Suppressor macrophage treated with lipopolysaccharide for 1 hour (primary cell): ENCODE measurements at regions not wholly inside any gene's neighbourhood (a gene's known extent, or its start where the extent isn't known, plus 50 kb on each side); places are given as distances from the start of the nearest gene placed in this dataset.
"Not testable (repeated sequence)": the region's sequence is repeated elsewhere in the genome, so short reads cannot be mapped to it uniquely, and the experiment has no call there.

Source experiments
- DNase-seq, 3 donors: peaks; one replicate each; pipeline ENCODE4 v3.0.0-alpha.2; 2020 to 2022

- DNase-seq, result no peak
Measured at GRCh38 chr12:126212824-126213223, 1147.6 kb downstream of the AACS start.

DNA sequence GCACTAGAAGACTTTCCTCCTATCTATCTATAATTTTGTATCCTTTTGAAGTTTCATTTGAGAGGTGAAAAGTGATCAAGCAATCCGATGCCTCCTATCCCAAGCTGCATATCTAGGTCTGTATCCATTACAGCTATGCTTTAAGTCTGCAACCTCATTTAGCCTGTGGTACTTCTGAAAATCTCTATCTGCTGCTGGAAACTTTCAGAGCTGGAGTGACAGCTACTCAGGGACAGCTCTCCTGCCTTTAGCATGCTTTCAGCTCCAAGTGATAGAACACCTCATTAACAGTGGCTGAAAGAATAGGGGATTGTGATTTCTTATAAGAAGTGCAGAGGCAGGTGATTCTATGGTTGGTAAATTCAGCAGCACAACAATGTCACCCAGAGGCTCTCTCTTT lies 1153.5 kb downstream of the AACS start:
- DNase-seq, result no peak

- DNase-seq, result no peak
Measured at GRCh38 chr12:126219139-126219538, 1153.9 kb downstream of the AACS start.

GRCh38 chr12:126219654-126220279 lies 1154.5 kb downstream of the AACS start:
- DNase-seq, result no peak

DNA sequence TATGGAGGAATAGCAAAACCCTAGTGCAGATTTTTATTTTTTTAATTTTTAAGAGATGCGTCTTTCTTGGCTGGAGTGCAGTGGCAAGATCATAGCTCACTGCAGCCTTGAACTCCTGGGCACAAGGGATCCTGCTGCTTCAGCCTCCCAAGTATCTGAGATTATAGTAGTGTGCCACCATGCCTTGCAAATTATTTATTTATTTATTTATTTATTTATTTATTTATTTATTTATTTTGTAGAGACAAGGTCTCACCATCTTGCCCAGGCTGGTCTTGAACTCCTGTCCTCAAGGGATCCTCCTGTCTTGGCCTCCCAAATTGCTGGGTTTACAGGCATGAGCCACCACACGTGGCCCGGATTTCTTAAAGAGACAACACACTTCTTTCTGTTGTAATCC lies 1158.8 kb downstream of the AACS start:
- no peak for DNase-seq

GRCh38 chr12:126228936-126229335 lies 1163.7 kb downstream of the AACS start:
- no peak for DNase-seq

DNA sequence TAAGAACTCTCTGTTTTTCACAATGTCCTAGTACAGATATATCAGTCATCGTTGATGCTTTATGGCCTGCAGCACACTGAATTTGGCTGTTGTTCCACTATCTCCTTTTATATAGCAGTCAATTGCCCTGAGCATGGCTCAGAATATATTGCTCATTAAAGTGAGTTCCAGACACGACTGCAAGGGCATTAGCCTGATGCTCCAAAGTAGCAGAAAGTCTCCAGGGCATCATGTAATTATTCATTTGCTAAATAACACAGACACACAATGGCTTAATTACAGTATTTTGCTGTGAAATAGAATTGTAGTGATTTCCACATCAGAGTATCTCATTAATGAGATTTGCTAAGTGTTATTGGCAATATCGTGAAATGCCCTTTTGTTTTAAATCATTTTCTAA lies 1167.5 kb downstream of the AACS start:
- no peak for DNase-seq

DNA sequence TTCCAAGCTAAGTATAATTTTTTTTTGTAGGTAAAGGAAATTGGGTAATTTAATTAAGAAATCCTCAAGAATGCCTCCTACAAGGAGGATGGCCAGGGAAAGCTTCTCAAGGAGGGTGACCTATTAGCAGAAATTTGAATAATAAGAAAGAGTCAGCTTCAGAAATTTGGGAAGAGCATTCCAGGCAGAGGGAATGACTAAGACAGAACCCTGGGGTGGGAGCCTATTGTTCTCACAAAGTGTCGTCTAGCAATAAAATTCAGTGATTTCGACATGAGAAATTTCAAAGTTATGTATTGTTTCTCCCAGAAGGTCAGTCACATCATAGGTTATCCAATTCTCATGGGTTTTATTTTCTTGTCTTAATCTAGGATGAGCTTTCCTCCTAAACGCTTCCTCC lies 1168.4 kb downstream of the AACS start:
- no peak for DNase-seq

DNA sequence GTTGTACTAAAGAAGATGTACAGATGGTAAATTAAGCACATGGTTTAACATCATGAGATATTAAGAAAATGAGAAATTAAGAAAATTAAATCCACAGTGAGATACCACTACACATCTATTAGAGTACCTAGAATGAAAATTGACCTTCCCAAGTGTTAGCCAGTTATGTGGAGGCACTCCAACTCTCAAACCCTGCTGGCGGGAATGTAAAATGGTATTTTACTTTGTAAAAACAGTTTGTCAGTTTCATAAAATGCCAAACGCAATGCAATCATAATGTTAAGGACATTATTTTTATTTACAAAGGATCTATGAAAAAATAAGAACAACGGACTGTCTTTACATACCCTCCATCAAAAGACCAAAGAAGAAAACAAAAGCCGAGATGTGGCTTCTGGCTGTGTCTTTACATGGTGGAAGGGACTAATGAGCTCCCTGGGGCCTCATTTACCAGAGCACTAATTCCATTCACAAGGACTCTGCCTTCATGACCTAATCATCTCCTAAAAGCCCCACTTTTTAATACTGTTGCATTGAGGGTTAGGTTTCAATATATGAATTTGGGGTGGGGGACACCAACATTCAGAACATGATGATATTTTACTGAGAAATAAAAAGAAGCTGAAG lies 1178.7 kb downstream of the AACS start:
- DNase-seq, result no peak

DNA sequence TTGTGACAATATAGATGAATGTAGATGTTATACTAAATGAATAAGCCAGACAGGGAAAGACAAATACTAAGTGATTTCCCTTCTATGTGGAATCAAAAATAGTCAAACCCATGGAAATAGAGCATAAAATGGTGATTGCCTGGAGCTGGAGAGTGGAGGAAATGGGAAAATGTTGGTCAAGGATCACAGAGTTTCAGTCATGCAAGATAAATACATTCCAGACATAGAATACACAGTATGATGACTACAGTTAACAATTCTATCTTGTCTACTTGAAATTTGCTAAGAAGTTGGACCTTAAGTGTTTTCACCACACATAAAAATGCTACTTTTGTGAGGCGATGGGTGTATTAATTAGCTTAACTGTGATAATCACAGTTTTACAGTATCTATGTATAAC lies 1182.7 kb downstream of the AACS start:
- no peak for DNase-seq

DNA sequence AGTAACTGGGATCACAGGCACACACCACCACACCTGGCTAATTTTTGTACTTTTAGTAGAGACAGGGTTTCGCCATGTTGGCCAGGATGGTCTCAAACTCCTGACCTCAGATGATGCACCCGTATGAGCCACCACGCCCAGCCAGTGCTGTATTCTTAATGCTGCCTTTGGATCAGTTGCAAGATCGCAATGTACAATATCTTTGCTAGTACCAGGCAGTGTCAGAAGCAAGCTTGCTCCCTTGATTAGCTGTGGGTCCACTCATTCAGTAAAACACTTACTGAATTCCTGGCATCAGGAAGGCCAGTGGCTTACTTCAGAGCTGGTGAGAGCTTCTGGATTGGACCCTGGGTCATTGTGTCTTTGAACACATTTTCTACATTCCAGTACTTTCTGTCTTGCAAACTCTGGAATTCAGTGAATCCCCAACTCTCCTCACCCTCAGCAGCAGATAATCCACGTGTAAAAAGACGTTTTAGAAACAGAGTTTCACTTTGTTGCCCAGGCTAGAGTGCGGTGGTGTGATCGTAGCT lies 1183.7 kb downstream of the AACS start:
- no peak for DNase-seq

- no peak for DNase-seq
Measured at GRCh38 chr12:126258190-126258589, 1193.0 kb downstream of the AACS start.

DNA sequence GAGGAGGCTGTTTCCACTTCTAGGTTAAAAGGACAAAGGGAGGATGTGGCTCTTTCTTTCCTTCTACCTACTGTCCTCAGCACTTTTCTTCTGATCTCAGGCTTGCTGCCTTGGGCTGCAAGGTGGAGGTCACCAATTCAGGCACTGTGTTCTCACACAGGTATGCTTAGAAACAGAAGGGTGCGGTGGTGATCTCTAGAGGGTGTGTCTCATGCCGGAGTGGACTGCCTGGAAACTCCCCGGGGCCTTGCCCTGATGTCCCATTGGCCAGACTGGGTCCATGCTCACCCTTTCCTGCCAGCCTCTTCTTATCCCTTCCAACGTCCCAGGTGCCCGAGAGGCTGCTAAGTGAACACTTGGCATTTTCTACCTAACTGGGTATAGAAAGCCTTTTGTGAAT lies 1197.6 kb downstream of the AACS start:
- no peak for DNase-seq

DNA sequence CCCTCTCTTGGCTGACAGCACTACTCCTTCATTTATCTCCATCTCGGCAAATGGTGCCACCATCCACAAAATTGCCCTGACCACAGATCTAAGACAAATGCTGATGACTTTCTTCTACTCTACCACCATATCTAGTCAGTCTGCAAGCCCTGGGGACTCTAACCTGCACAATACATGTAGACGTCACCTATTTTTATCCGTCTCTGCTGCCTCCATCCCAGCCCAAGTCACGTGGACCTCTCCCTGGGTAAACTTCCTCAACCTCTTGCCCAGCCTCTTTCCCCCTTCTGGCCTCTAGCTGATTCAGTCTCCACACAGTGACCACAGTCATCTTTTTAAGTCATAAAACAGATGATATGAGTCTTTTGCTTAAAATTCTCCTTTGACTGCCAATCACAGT lies 1203.0 kb downstream of the AACS start:
- no peak for DNase-seq

DNA sequence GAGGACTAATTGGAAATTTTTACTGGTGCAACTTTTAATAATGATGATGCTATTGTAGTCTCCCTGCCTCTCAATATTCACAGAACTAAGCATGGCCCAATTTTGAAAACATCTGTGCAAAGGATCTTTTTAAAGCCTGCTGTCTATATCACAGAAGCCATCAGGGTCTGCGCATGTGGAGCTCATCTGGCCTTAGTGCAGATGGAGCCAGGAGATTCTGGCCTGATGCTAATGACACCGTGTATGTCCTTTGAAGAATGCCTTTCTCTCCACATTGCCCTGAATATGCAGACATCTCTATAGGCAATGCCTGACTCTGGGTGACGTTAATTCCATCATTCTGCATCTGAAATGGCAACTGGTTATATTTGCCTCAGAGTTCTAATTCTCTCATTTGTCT lies 1205.9 kb downstream of the AACS start:
- DNase-seq, result no peak

- DNase-seq, result no peak
Measured at GRCh38 chr12:126282691-126283090, 1217.5 kb downstream of the AACS start.

DNA sequence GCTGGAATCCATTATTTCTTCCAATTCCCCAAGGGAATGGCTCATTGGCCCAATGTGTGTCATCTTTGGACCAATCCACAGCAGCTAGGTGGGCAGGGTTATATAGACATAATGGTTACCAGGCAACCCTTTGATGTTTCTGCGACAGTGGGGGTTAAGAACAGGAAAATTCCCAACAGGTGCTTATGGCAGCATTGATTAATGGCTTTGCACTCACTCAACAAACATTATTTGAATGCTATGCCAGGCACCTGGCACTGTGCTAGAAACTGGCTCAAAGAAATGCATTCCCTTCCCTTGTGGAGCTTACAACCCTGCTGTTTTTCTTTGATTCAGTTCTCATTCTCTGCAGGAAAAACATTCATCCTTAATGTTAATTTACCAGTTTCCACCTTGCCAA lies 1221.0 kb downstream of the AACS start:
- DNase-seq, result no peak

- no peak for DNase-seq
Measured at GRCh38 chr12:126290456-126290855, 1225.2 kb downstream of the AACS start.

DNA sequence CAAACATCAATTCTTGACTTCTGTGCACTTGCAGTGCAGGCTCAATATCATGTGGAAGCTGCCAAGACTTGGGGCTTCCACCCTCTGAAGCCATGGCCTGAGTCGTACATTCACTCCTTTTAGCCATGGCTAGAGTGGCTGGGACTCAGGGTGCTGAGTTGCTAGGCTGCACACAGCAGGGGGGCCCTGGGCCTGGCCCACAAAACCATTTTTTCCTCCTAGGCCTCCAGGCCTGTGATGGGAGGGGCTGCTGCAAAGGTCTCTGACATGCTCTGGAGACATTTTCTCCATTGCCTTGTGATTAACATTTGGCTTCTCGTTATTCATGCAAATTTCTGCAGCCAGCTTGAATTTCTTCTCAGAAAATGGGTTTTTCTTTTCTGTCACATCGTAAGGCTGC lies 1226.8 kb downstream of the AACS start:
- DNase-seq, result not testable (repeated sequence)

- no peak for DNase-seq
Measured at GRCh38 chr12:126295652-126296051, 1230.4 kb downstream of the AACS start.

- DNase-seq, result no peak
Measured at GRCh38 chr12:126309278-126309677, 1244.0 kb downstream of the AACS start.

- DNase-seq, result no peak
Measured at GRCh38 chr12:126312457-126312856, 1247.2 kb downstream of the AACS start.

GRCh38 chr12:126316411-126316810 lies 1251.2 kb downstream of the AACS start:
- DNase-seq, result no peak

- DNase-seq, result no peak
Measured at GRCh38 chr12:126337556-126338441, 1272.6 kb downstream of the AACS start.
